GM19324 (cell line): ENCODE measurements at regions not wholly inside any gene's neighbourhood (a gene's known extent, or its start where the extent isn't known, plus 50 kb on each side); places are given as distances from the start of the nearest gene placed in this dataset.
A peak's percentile ranks its signal among the peaks of the same experiment; 100 is the strongest.
"Not testable (repeated sequence)": the region's sequence is repeated elsewhere in the genome, so short reads cannot be mapped to it uniquely, and the experiment has no call there.

Experiments used
- ATAC-seq: cut with Tn5 transposase; IDR thresholded peaks from one replicate; pipeline ENCODE4 v1.9.1; 2021; ENCODE audit warnings: mild to moderate bottlenecking, moderate library complexity; ENCODE audit not compliant: unreplicated experiment, low FRiP score

- ATAC-seq, result no peak
These were observed 119.8 kb downstream of the ZNF330 start for GRCh38 chr4:141340458-141340857.

GRCh38 chr4:141346144-141346543 lies 125.4 kb downstream of the ZNF330 start:
- ATAC-seq, result no peak

- no peak for ATAC-seq
These were observed 127.0 kb downstream of the ZNF330 start for GRCh38 chr4:141347684-141348083.

- ATAC-seq, result peak; percentile 42
These were observed 127.4 kb downstream of the ZNF330 start for GRCh38 chr4:141348125-141348524.

- peak; percentile 38 for ATAC-seq
These were observed 127.9 kb downstream of the ZNF330 start for GRCh38 chr4:141348573-141348972.

- ATAC-seq, result no peak
These were observed 128.5 kb downstream of the ZNF330 start for GRCh38 chr4:141349236-141349635.

- no peak for ATAC-seq
These were observed 129.6 kb downstream of the ZNF330 start for GRCh38 chr4:141350122-141350905.

- no peak for ATAC-seq
These were observed 131.6 kb downstream of the ZNF330 start for GRCh38 chr4:141352331-141352730.

- no peak for ATAC-seq
These were observed 132.3 kb downstream of the ZNF330 start for GRCh38 chr4:141352909-141353525.

GRCh38 chr4:141356321-141356962 lies 135.7 kb downstream of the ZNF330 start:
- ATAC-seq, result no peak

- no peak for ATAC-seq
These were observed 136.3 kb downstream of the ZNF330 start for GRCh38 chr4:141356963-141357335.

- not testable (repeated sequence) for ATAC-seq
These were observed 147.5 kb downstream of the ZNF330 start for GRCh38 chr4:141368241-141368640.

- no peak for ATAC-seq
These were observed 150.5 kb downstream of the ZNF330 start for GRCh38 chr4:141371206-141371605.

- ATAC-seq, result no peak
These were observed 155.2 kb downstream of the ZNF330 start for GRCh38 chr4:141375855-141376254.

- peak; percentile 95 for ATAC-seq
These were observed 156.1 kb downstream of the ZNF330 start for GRCh38 chr4:141376769-141377168.

GRCh38 chr4:141387299-141387698 lies 166.6 kb downstream of the ZNF330 start:
- no peak for ATAC-seq

- ATAC-seq, result no peak
These were observed 167.8 kb downstream of the ZNF330 start for GRCh38 chr4:141388481-141388880.

- ATAC-seq, result no peak
These were observed 169.0 kb downstream of the ZNF330 start for GRCh38 chr4:141389649-141390048.

GRCh38 chr4:141390571-141390970 lies 169.9 kb downstream of the ZNF330 start:
- ATAC-seq, result no peak

GRCh38 chr4:141391293-141391692 lies 170.6 kb downstream of the ZNF330 start:
- ATAC-seq, result no peak

- no peak for ATAC-seq
These were observed 171.1 kb downstream of the ZNF330 start for GRCh38 chr4:141391771-141392170.
